ENCODE measurements at regions not wholly inside any gene's neighbourhood (a gene's known extent, or its start where the extent isn't known, plus 50 kb on each side); places are given as distances from the start of the nearest gene placed in this dataset.

DNA sequence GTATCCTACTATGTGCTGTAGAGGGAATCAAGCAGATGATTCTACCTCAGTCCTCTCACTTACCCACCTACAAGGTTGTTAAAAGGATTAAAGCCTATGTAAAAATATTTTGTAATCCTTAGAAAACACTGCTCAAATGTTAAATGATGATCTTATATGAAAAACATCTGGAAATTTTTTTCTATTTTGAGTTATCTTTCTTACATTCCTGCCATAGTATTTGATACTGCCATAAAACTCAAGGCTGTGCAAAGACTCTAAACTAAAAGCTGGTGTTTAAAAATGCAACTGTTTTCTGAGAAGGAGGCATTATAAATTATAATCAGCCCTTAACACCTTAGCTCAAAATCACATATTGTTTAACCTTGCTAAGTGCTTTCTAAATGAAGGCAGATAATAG, 474.2 kb downstream of the PRELID2 start:
- TF ChIP-seq, protein P1, sequence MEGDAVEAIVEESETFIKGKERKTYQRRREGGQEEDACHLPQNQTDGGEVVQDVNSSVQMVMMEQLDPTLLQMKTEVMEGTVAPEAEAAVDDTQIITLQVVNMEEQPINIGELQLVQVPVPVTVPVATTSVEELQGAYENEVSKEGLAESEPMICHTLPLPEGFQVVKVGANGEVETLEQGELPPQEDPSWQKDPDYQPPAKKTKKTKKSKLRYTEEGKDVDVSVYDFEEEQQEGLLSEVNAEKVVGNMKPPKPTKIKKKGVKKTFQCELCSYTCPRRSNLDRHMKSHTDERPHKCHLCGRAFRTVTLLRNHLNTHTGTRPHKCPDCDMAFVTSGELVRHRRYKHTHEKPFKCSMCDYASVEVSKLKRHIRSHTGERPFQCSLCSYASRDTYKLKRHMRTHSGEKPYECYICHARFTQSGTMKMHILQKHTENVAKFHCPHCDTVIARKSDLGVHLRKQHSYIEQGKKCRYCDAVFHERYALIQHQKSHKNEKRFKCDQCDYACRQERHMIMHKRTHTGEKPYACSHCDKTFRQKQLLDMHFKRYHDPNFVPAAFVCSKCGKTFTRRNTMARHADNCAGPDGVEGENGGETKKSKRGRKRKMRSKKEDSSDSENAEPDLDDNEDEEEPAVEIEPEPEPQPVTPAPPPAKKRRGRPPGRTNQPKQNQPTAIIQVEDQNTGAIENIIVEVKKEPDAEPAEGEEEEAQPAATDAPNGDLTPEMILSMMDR (IDR thresholded peaks at IDR 0.05), result no peak
- TF ChIP-seq POLR2A (IDR thresholded peaks at IDR 0.05), result no peak

Data from heart left ventricle (tissue), 13 donors.